ENCODE measurements at regions not wholly inside any gene's neighbourhood (a gene's known extent, or its start where the extent isn't known, plus 50 kb on each side); places are given as distances from the start of the nearest gene placed in this dataset.
"Not testable (repeated sequence)": the region's sequence is repeated elsewhere in the genome, so short reads cannot be mapped to it uniquely, and the experiment has no call there.

- no peak for DNase-seq
Observed at GRCh38 chr12:107826276-107826675, 51.8 kb downstream of the ASCL4 start.

- no peak for DNase-seq
Observed at GRCh38 chr12:107829271-107829670, 54.8 kb downstream of the ASCL4 start.

GRCh38 chr12:107832441-107832840 is 57.9 kb downstream of the ASCL4 start:
- DNase-seq: no peak

- DNase-seq: no peak
Observed at GRCh38 chr12:107840186-107840585, 65.7 kb downstream of the ASCL4 start.

GRCh38 chr12:107843351-107844311 is 69.1 kb downstream of the ASCL4 start:
- no peak for DNase-seq

- DNase-seq: no peak
Observed at GRCh38 chr12:107844312-107844921, 69.9 kb downstream of the ASCL4 start.

GRCh38 chr12:107845226-107845979 is 70.9 kb downstream of the ASCL4 start:
- no peak for DNase-seq

- DNase-seq: no peak
Observed at GRCh38 chr12:107845980-107846659, 71.6 kb downstream of the ASCL4 start.

- DNase-seq: no peak
Observed at GRCh38 chr12:107847430-107847829, 72.9 kb downstream of the ASCL4 start.

- DNase-seq: no peak
Observed at GRCh38 chr12:107847830-107848229, 73.3 kb downstream of the ASCL4 start.

GRCh38 chr12:107853479-107853878 is 79.0 kb downstream of the ASCL4 start:
- no peak for DNase-seq

GRCh38 chr12:107855471-107855870 is 81.0 kb downstream of the ASCL4 start:
- no peak for DNase-seq

- DNase-seq: no peak
Observed at GRCh38 chr12:107856096-107856495, 81.6 kb downstream of the ASCL4 start.

- no peak for DNase-seq
Observed at GRCh38 chr12:107857191-107857590, 82.7 kb downstream of the ASCL4 start.

- DNase-seq: no peak
Observed at GRCh38 chr12:107859367-107859766, 84.9 kb downstream of the ASCL4 start.

- no peak for DNase-seq
Observed at GRCh38 chr12:107864235-107864634, 89.7 kb downstream of the ASCL4 start.

GRCh38 chr12:107864727-107865126 is 90.2 kb downstream of the ASCL4 start:
- not testable (repeated sequence) for DNase-seq

- DNase-seq: no peak
Observed at GRCh38 chr12:107873223-107873622, 98.7 kb downstream of the ASCL4 start.

- no peak for DNase-seq
Observed at GRCh38 chr12:107875786-107876185, 101.3 kb downstream of the ASCL4 start.

- peak; percentile 51 for DNase-seq
Observed at GRCh38 chr12:107884769-107885694, 110.5 kb downstream of the ASCL4 start.

- no peak for DNase-seq
Observed at GRCh38 chr12:107888789-107889188, 114.3 kb downstream of the ASCL4 start.

- no peak for DNase-seq
Observed at GRCh38 chr12:107891967-107892366, 117.5 kb downstream of the ASCL4 start.

Measured in NCI-H1092 treated with DMSO at 0.1 percent for 48 hours (cell line).